Fibroblast of gingiva (primary cell): ENCODE measurements at regions not wholly inside any gene's neighbourhood (a gene's known extent, or its start where the extent isn't known, plus 50 kb on each side); places are given as distances from the start of the nearest gene placed in this dataset.

Experiments
- DNase-seq: peaks from one replicate; pipeline ENCODE4 v3.0.0-alpha.2; 2011; ENCODE audit warnings: low read depth

GRCh38 chr9:28747351-28747985 is 1174.2 kb upstream of the C9orf72 start:
- no peak for DNase-seq

- DNase-seq = no peak
Observed at GRCh38 chr9:28750136-28750535, 1176.9 kb upstream of the C9orf72 start.

- no peak for DNase-seq
Observed at GRCh38 chr9:28758341-28758740, 1185.1 kb upstream of the C9orf72 start.

GRCh38 chr9:28758971-28759370 is 1185.7 kb upstream of the C9orf72 start:
- no peak for DNase-seq

GRCh38 chr9:28762167-28762566 is 1188.9 kb upstream of the C9orf72 start:
- DNase-seq = no peak

GRCh38 chr9:28764532-28764931 is 1191.3 kb upstream of the C9orf72 start:
- no peak for DNase-seq

- DNase-seq = no peak
Observed at GRCh38 chr9:28770226-28770625, 1196.9 kb upstream of the C9orf72 start.

GRCh38 chr9:28770827-28771226 is 1197.5 kb upstream of the C9orf72 start:
- no peak for DNase-seq

- DNase-seq = no peak
Observed at GRCh38 chr9:28774433-28775235, 1201.4 kb upstream of the C9orf72 start.

- DNase-seq = no peak
Observed at GRCh38 chr9:28779243-28779642, 1206.0 kb upstream of the C9orf72 start.

- DNase-seq = no peak
Observed at GRCh38 chr9:28781481-28781880, 1208.2 kb upstream of the C9orf72 start.

- DNase-seq = no peak
Observed at GRCh38 chr9:28782630-28783029, 1209.3 kb upstream of the C9orf72 start.

GRCh38 chr9:28792716-28793115 is 1219.4 kb upstream of the C9orf72 start:
- DNase-seq = no peak

- no peak for DNase-seq
Observed at GRCh38 chr9:28799876-28800275, 1226.6 kb upstream of the C9orf72 start.

- no peak for DNase-seq
Observed at GRCh38 chr9:28801144-28801799, 1228.0 kb upstream of the C9orf72 start.

GRCh38 chr9:28805197-28805596 is 1231.9 kb upstream of the C9orf72 start:
- DNase-seq = no peak

- no peak for DNase-seq
Observed at GRCh38 chr9:28808042-28808441, 1234.8 kb upstream of the C9orf72 start.

- no peak for DNase-seq
Observed at GRCh38 chr9:28810388-28811075, 1237.3 kb upstream of the C9orf72 start.

GRCh38 chr9:28820741-28821140 is 1247.5 kb upstream of the C9orf72 start:
- no peak for DNase-seq

- DNase-seq = no peak
Observed at GRCh38 chr9:28821240-28821639, 1248.0 kb upstream of the C9orf72 start.

- DNase-seq = no peak
Observed at GRCh38 chr9:28824432-28824963, 1251.2 kb upstream of the C9orf72 start.

GRCh38 chr9:28832168-28832770 is 1259.0 kb upstream of the C9orf72 start:
- DNase-seq = no peak
